ENCODE measurements at regions not wholly inside any gene's neighbourhood (a gene's known extent, or its start where the extent isn't known, plus 50 kb on each side); places are given as distances from the start of the nearest gene placed in this dataset.

DNA sequence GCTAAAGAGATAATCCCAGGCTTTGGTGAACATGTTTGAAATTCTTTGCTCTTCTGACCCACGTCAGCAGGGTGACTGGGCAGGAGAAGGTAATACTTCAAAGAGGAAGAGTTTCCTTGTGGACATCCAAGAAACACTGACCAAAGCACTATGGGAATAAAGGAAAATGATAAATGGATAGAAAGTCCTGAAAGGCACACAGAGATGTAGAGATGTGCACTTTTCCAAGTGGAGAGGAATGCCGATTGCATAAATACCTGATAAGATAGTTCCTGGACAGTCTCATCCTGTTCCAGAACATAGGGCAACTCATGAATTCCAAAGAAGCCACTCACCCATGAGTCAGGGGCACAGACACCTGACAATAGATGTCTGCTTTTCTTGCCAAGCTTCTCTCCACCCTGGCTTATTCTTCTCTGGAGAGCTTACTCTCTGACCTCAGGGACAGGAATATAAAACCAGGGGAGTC is 191.3 kb upstream of the FOXA2 start:
- no peaks in the 10 kb centered on the region for H3K36me3 ChIP-seq (ENCODE audit: insufficient read depth, low read length)
- no peak for DNase-seq
- Mint-ChIP-seq H3K27ac (no peak overlapping the region), H3K4me3 (no peak overlapping the region), H3K9me3 (peaks cover 0 to 26% (median 3%) of the 10 kb centered on the region in 8 donors), H3K4me1 (no peaks in the 10 kb centered on the region), H3K36me3 (no peaks in the 10 kb centered on the region), H3K27me3 (no peaks in the 10 kb centered on the region)
- H3K27ac ChIP-seq (ENCODE audit: low read depth, low read length) = no peak overlapping the region
- H3K4me1 ChIP-seq (ENCODE audit: insufficient read depth, low read length) = no peaks in the 10 kb centered on the region
- CTCF ChIA-PET (ENCODE audit: partially characterized antibody) = no interaction called here
- no peak overlapping the region for H3K4me3 ChIP-seq (ENCODE audit: low read length in 2 of 2)
- intact Hi-C loops (cut with micrococcal nuclease) = no loop called here
- no peaks in the 10 kb centered on the region for H3K9me3 ChIP-seq (ENCODE audit: control insufficient read depth in 1 of 2, low read length in 2 of 2)
- POLR2A ChIA-PET (ENCODE audit: partially characterized antibody) = no interaction called here
- H3K27me3 ChIP-seq (ENCODE audit: insufficient read depth, low read length) = no peaks in the 10 kb centered on the region

DNA sequence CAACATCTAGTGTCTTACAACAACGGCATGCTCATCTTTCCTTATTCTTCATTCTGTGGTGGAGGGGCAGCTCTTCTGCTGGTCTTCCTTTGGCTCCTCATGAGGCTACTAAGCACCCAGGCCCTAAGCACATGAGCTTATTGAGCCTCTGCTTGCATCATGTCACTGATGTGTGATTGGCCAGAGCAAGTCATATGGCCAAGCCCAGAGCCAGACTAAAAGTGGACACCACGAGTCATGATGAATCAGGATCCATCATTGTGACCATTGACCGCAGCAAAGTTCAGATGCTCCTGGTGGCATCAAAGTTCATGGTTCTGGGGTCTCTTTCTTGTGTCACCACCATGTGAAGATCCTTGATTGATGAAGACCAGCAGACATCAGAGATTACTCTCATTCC is 192.0 kb upstream of the FOXA2 start:
- no peak for DNase-seq

DNA sequence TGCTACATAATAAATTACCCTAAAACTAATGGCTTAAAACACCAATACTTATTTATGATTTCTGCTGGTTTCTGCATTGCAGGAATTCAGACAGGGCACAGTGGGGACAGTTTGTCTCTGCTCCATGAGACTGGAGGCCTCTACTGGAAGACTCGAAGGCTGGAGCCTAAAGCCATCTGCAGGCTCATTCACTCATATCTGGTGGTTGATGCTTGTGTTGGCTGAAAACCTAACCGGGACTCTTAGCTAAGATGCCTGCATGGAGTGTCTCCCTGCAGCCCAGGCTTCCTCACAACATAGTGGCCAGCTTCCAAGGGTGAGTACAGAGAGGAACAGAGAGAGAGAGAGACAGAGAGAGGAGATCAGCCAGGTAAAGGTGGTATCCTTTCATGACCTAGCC is 195.5 kb upstream of the FOXA2 start:
- no peaks in the 10 kb centered on the region for H3K36me3 ChIP-seq (ENCODE audit: insufficient read depth, low read length)
- H3K27me3 ChIP-seq (ENCODE audit: insufficient read depth, low read length) = no peaks in the 10 kb centered on the region
- intact Hi-C loops (cut with micrococcal nuclease) = no loop called here
- DNase-seq = no peak
- no peak overlapping the region for H3K4me3 Mint-ChIP-seq
- no peaks in the 10 kb centered on the region for H3K4me1 ChIP-seq (ENCODE audit: insufficient read depth, low read length)
- no peak overlapping the region for H3K27ac ChIP-seq (ENCODE audit: low read depth, low read length)
- H3K9me3 ChIP-seq (ENCODE audit: control insufficient read depth in 1 of 2, low read length in 2 of 2) = no peaks in the 10 kb centered on the region
- no peaks in the 10 kb centered on the region for H3K27me3 Mint-ChIP-seq
- no peaks in the 10 kb centered on the region for H3K36me3 Mint-ChIP-seq
- POLR2A ChIA-PET (ENCODE audit: partially characterized antibody) = no interaction called here
- H3K27ac Mint-ChIP-seq = no peak overlapping the region
- H3K4me3 ChIP-seq (ENCODE audit: low read length in 2 of 2) = no peak overlapping the region
- peaks cover 0 to 10% (median 3%) of the 10 kb centered on the region in 8 donors for H3K9me3 Mint-ChIP-seq
- no peaks in the 10 kb centered on the region for H3K4me1 Mint-ChIP-seq
- CTCF ChIA-PET (ENCODE audit: partially characterized antibody) = no interaction called here

More for the DNA sequence above, 192.0 kb upstream of the FOXA2 start:
- no peak overlapping the region for H3K27ac ChIP-seq (ENCODE audit: low read depth, low read length)
- H3K4me3 ChIP-seq (ENCODE audit: low read length in 2 of 2) = no peak overlapping the region
- no peaks in the 10 kb centered on the region for H3K36me3 Mint-ChIP-seq
- ChIA-PET POLR2A (ENCODE audit: partially characterized antibody) (no interaction called here), CTCF (ENCODE audit: partially characterized antibody) (no interaction called here)
- no peaks in the 10 kb centered on the region for H3K36me3 ChIP-seq (ENCODE audit: insufficient read depth, low read length)
- H3K27me3 Mint-ChIP-seq = no peaks in the 10 kb centered on the region
- peaks cover 0 to 23% (median 4%) of the 10 kb centered on the region in 8 donors for H3K9me3 Mint-ChIP-seq
- no peak overlapping the region for H3K27ac Mint-ChIP-seq
- H3K4me3 Mint-ChIP-seq = no peak overlapping the region
- intact Hi-C loops (cut with micrococcal nuclease) = no loop called here
- no peaks in the 10 kb centered on the region for H3K4me1 Mint-ChIP-seq
- no peaks in the 10 kb centered on the region for H3K9me3 ChIP-seq (ENCODE audit: control insufficient read depth in 1 of 2, low read length in 2 of 2)
- H3K27me3 ChIP-seq (ENCODE audit: insufficient read depth, low read length) = no peaks in the 10 kb centered on the region
- no peaks in the 10 kb centered on the region for H3K4me1 ChIP-seq (ENCODE audit: insufficient read depth, low read length)

DNA sequence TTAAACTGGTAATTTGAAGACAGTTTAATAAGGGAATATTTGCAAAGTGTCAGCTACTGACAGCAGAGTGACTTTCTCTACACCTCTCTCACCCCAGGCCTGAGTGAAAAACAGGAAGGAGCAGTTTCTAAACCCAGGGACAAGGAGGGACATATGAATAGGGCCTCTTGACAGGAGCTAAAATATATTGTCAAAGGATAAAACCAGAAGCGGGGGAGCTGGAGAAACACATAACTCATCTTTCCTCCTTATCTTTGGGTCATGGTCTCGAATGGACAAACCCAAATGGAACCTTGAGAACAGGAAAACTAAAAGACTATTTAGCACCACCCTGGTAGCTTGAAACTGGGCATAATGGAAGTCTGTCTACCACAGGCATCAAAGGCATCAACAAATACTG is 197.5 kb upstream of the FOXA2 start:
- no peaks in the 10 kb centered on the region for H3K4me1 ChIP-seq (ENCODE audit: insufficient read depth, low read length)
- Mint-ChIP-seq H3K27me3 (peaks cover 0 to 4% of the 10 kb centered on the region in 2 donors), H3K9me3 (peaks cover 0 to 13% (median 2%) of the 10 kb centered on the region in 8 donors), H3K4me1 (no peaks in the 10 kb centered on the region), H3K36me3 (no peaks in the 10 kb centered on the region), H3K4me3 (no peak overlapping the region), H3K27ac (no peak overlapping the region)
- intact Hi-C loops (cut with micrococcal nuclease) = no loop called here
- no peak overlapping the region for H3K27ac ChIP-seq (ENCODE audit: low read depth, low read length)
- H3K4me3 ChIP-seq (ENCODE audit: low read length in 2 of 2) = no peak overlapping the region
- no peak for DNase-seq
- no peaks in the 10 kb centered on the region for H3K36me3 ChIP-seq (ENCODE audit: insufficient read depth, low read length)
- POLR2A ChIA-PET (ENCODE audit: partially characterized antibody) = no interaction called here
- CTCF ChIA-PET (ENCODE audit: partially characterized antibody) = no interaction called here
- H3K9me3 ChIP-seq (ENCODE audit: control insufficient read depth in 1 of 2, low read length in 2 of 2) = no peaks in the 10 kb centered on the region
- H3K27me3 ChIP-seq (ENCODE audit: insufficient read depth, low read length) = no peaks in the 10 kb centered on the region

DNA sequence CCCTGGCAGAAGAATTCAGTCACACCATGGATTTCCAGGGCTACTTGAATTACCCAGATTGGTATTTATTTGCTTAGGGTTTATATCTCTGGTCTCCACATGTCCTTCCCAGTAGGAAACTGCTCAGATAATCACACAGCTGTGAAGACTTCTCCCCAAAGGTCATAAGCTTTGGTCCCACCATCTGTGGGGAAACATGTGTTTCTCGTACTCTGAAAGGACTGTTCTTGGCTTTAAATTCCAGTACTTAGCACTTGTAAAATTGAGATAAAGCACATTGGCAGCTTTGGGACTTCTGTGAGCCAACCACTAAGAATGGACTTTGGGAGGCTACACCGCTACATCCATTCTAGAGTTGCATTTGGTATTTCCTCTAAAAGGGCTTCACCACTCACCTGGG is 205.3 kb upstream of the FOXA2 start:
- Histone ChIP-seq H3K36me3 (ENCODE audit: insufficient read depth, low read length) (no peaks in the 10 kb centered on the region), H3K4me1 (ENCODE audit: insufficient read depth, low read length) (no peaks in the 10 kb centered on the region), H3K9me3 (ENCODE audit: control insufficient read depth in 1 of 2, low read length in 2 of 2) (no peaks in the 10 kb centered on the region), H3K27ac (ENCODE audit: low read depth, low read length) (no peak overlapping the region), H3K27me3 (ENCODE audit: insufficient read depth, low read length) (no peaks in the 10 kb centered on the region), H3K4me3 (ENCODE audit: low read length in 2 of 2) (no peak overlapping the region)
- Mint-ChIP-seq H3K4me1 (no peaks in the 10 kb centered on the region), H3K4me3 (no peak overlapping the region), H3K9me3 (peaks cover 0 to 10% (median 4%) of the 10 kb centered on the region in 8 donors), H3K27ac (no peak overlapping the region), H3K36me3 (no peaks in the 10 kb centered on the region), H3K27me3 (peaks cover 0 to 4% of the 10 kb centered on the region in 2 donors)
- POLR2A ChIA-PET (ENCODE audit: partially characterized antibody) = no interaction called here
- CTCF ChIA-PET (ENCODE audit: partially characterized antibody) = no interaction called here
- intact Hi-C loops (cut with micrococcal nuclease) = no loop called here
- no peak for DNase-seq

DNA sequence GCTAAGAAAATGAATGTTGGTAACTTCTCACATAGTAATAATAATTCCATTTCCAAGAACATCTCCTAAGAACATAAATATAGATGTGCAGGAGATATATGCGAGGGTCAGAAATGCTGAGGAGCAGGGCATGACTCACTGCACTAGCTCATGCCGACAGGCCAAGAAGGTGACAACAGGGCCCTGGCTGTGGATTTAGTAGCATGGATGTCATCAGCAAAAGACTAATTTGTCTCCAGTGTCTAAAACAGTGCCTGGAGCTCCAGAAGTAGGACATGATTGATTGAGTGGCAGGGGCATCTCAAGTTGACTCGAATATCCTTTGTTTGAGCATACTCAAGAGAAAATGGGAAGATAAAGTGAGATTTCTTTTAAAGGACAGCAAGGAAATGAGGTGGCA is 207.0 kb upstream of the FOXA2 start:
- no peaks in the 10 kb centered on the region for H3K36me3 Mint-ChIP-seq
- H3K4me1 ChIP-seq (ENCODE audit: insufficient read depth, low read length) = no peaks in the 10 kb centered on the region
- no peak overlapping the region for H3K4me3 ChIP-seq (ENCODE audit: low read length in 2 of 2)
- H3K27me3 Mint-ChIP-seq = no peaks in the 10 kb centered on the region
- ChIA-PET POLR2A (ENCODE audit: partially characterized antibody) (no interaction called here), CTCF (ENCODE audit: partially characterized antibody) (no interaction called here)
- intact Hi-C loops (cut with micrococcal nuclease) = no loop called here
- H3K36me3 ChIP-seq (ENCODE audit: insufficient read depth, low read length) = no peaks in the 10 kb centered on the region
- H3K4me3 Mint-ChIP-seq = no peak overlapping the region
- H3K27me3 ChIP-seq (ENCODE audit: insufficient read depth, low read length) = no peaks in the 10 kb centered on the region
- no peak overlapping the region for H3K27ac ChIP-seq (ENCODE audit: low read depth, low read length)
- H3K9me3 Mint-ChIP-seq = peaks cover 0 to 11% (median 4%) of the 10 kb centered on the region in 8 donors
- no peaks in the 10 kb centered on the region for H3K4me1 Mint-ChIP-seq
- H3K9me3 ChIP-seq (ENCODE audit: control insufficient read depth in 1 of 2, low read length in 2 of 2) = no peaks in the 10 kb centered on the region
- no peak overlapping the region for H3K27ac Mint-ChIP-seq
- no peak for DNase-seq

DNA sequence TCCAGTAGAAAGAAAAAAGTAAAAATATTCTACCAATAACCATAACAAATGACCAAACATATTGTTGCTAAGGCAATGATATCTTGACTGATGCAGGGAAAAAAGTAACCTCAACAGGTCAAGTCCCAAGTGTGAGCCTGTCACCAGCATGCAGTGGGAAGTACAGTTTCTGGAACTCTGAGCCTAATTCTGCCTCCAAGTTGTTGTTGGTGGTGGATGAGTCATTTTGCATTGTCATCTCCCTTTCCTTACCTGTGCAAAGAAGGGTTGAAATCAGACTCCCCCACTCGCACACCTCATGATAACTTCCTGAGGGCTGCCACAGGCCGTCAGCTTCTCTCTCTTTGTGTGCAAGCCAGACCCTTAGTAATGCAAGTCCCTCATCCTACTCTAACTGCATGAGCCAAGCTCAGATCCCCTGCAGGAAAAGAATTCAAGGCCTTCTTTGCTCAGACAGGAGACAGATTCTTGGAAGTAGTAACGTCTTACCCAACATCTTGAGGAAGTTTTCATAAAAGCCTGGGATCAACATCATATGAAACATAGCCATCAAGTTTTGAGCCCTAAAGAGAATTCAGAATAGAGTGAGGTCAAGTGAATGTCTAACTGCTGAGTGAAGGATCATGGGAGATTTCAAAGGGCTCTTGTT is 207.6 kb upstream of the FOXA2 start:
- H3K4me3 Mint-ChIP-seq = no peak overlapping the region
- intact Hi-C loops (cut with micrococcal nuclease) = no loop called here
- CTCF ChIA-PET (ENCODE audit: partially characterized antibody) = no interaction called here

DNA sequence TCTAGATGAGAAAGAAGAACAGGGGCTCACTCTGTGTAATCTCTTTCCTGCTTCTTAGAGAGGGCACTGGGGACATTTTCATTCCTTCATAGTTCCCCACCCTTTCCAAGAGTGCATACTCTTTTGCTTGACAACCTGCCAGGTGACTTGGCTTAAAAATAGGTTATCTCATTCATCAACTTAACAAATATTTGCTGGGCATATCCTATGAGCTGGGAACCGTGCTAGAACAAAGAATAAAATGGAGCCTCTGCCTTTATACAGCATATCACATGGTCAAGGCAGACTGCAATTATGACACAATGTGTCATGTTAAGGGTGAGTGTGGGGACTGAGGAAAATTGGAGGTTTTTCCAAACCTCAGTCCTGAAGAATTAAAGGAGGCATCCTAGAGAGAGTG is 209.8 kb upstream of the FOXA2 start:
- Mint-ChIP-seq H3K4me3 (no peak overlapping the region), H3K36me3 (peaks cover 0 to 3% of the 10 kb centered on the region in 2 donors), H3K4me1 (no peaks in the 10 kb centered on the region), H3K27me3 (no peaks in the 10 kb centered on the region), H3K9me3 (peaks cover 0 to 11% (median 5%) of the 10 kb centered on the region in 8 donors), H3K27ac (no peak overlapping the region)
- no peak for DNase-seq
- H3K4me1 ChIP-seq (ENCODE audit: insufficient read depth, low read length) = no peaks in the 10 kb centered on the region
- intact Hi-C loops (cut with micrococcal nuclease) = no loop called here
- no peaks in the 10 kb centered on the region for H3K9me3 ChIP-seq (ENCODE audit: control insufficient read depth in 1 of 2, low read length in 2 of 2)
- no peaks in the 10 kb centered on the region for H3K36me3 ChIP-seq (ENCODE audit: insufficient read depth, low read length)
- H3K27ac ChIP-seq (ENCODE audit: low read depth, low read length) = no peak overlapping the region
- H3K4me3 ChIP-seq (ENCODE audit: low read length in 2 of 2) = no peak overlapping the region
- ChIA-PET CTCF (ENCODE audit: partially characterized antibody) (no interaction called here), POLR2A (ENCODE audit: partially characterized antibody) (no interaction called here)
- no peaks in the 10 kb centered on the region for H3K27me3 ChIP-seq (ENCODE audit: insufficient read depth, low read length)

More for the DNA sequence above, 207.6 kb upstream of the FOXA2 start:
- Histone ChIP-seq H3K4me3 (ENCODE audit: low read length in 2 of 2) (no peak overlapping the region), H3K36me3 (ENCODE audit: insufficient read depth, low read length) (no peaks in the 10 kb centered on the region), H3K9me3 (ENCODE audit: control insufficient read depth in 1 of 2, low read length in 2 of 2) (no peaks in the 10 kb centered on the region), H3K4me1 (ENCODE audit: insufficient read depth, low read length) (no peaks in the 10 kb centered on the region), H3K27ac (ENCODE audit: low read depth, low read length) (no peak overlapping the region), H3K27me3 (ENCODE audit: insufficient read depth, low read length) (no peaks in the 10 kb centered on the region)
- Mint-ChIP-seq H3K36me3 (peaks cover 0 to under 1% of the 10 kb centered on the region in 2 donors), H3K9me3 (peaks cover 0 to 11% (median 3%) of the 10 kb centered on the region in 8 donors), H3K27me3 (no peaks in the 10 kb centered on the region), H3K27ac (no peak overlapping the region), H3K4me1 (no peaks in the 10 kb centered on the region)
- DNase-seq = no peak
- POLR2A ChIA-PET (ENCODE audit: partially characterized antibody) = no interaction called here
